K562 (cell line): ENCODE measurements at regions not wholly inside any gene's neighbourhood (a gene's known extent, or its start where the extent isn't known, plus 50 kb on each side); places are given as distances from the start of the nearest gene placed in this dataset.

Experiments used
- ATAC-seq: fragments of 200-7000 bp; cut with Tn5 transposase; 3 replicates; pipeline ENCODE4 v1.9.1; 2020; ENCODE audit warnings: moderate library complexity
- BruUV-seq: library from RNA; stranded (reverse); fragments of 400-500 nt; replicated peaks from 2 replicates; lab custom pipeline; 2021; lab: Mats Ljungman, UMichigan
- CTCF ChIA-PET: fragments of 300-600 bp; formaldehyde crosslinking; extraction: SDS; loops from one replicate; lab custom pipeline; 2021; ENCODE audit warnings: low intra/inter-chr PET ratio; lab: Yijun Ruan, JAX
- POLR2A ChIA-PET: fragments of 300-600, 350-650 bp; sonication (Branson Sonifier 250); formaldehyde crosslinking; extraction: SDS; loops from one replicate; lab custom pipeline; 2021; ENCODE audit warnings: antibody characterized with exemption, inconsistent platforms; lab: Yijun Ruan, JAX
- DNase-seq, 4 experiments: peaks; one replicate each; pipeline versions ENCODE4 v3.0.0 to v3.0.0-alpha.2; 2011 to 2018; ENCODE audit warnings: low spot score in 3 of 4, mixed read lengths in 3 of 4; ENCODE audit errors: extremely low read depth in 1 of 4
- FAIRE-seq: peaks from 2 replicates; lab custom pipeline; 2011; peaks lifted over from hg19 to GRCh38; lab: Jason Lieb, UNC
- H2AFZ ChIP-seq: 2 replicates; pipeline ENCODE4 v1.6.0; 2011; ENCODE audit warnings: low read depth, low read length, control low read depth, inconsistent platforms
- H3K27ac ChIP-seq: fragments of 200-600 bp; 3 replicates; pipeline ENCODE4 v1.8.0; 2011; ENCODE audit warnings: low read depth, mild to moderate bottlenecking, control low read depth, inconsistent platforms, low read length, moderate library complexity, mixed read lengths; ENCODE audit errors: extremely low read depth
- H3K27me3 ChIP-seq, 2 experiments: fragments of 300-600 bp in 1 of 2; 2 replicates in 1 of 2; 3 replicates in 1 of 2; pipeline versions ENCODE4 v1.6.0 to v1.8.0; 2011; ENCODE audit warnings: inconsistent platforms in 2 of 2, low read length in 2 of 2, mild to moderate bottlenecking in 1 of 2, mixed read lengths in 1 of 2, moderate library complexity in 1 of 2; ENCODE audit not compliant: control insufficient read depth in 2 of 2, insufficient read depth in 2 of 2
- H3K36me3 ChIP-seq: fragments of 300-600 bp; 3 replicates; pipeline ENCODE4 v1.8.0; 2011; ENCODE audit warnings: mild to moderate bottlenecking, low read length, inconsistent platforms; ENCODE audit not compliant: control insufficient read depth, insufficient read depth
- H3K4me1 ChIP-seq, 2 experiments: fragments of 200-600 bp in 1 of 2; replicated peaks in 1 of 2; 2 replicates in 1 of 2; 3 replicates in 1 of 2; pipeline versions ENCODE4 v1.5.1 to v1.8.0; 2011; ENCODE audit warnings: inconsistent platforms in 2 of 2, low read length in 2 of 2, mild to moderate bottlenecking in 1 of 2, mixed read lengths in 1 of 2, moderate library complexity in 1 of 2; ENCODE audit not compliant: control insufficient read depth in 2 of 2, insufficient read depth in 2 of 2
- H3K4me2 ChIP-seq: 2 replicates; pipeline ENCODE4 v1.6.1; 2011; ENCODE audit warnings: low read length, control low read depth, inconsistent platforms, mixed read lengths; ENCODE audit not compliant: insufficient read depth
- H3K4me3 ChIP-seq: fragments of 200-600 bp; sonication (generic), shearing (Covaris generic); 2 replicates; pipeline ENCODE4 v1.5.1; 2016; ENCODE audit warnings: control low read depth, inconsistent platforms
- H3K79me2 ChIP-seq: fragments of 200-600 bp; 3 replicates; pipeline ENCODE4 v1.8.0; 2011; ENCODE audit warnings: low read length, inconsistent platforms; ENCODE audit not compliant: control insufficient read depth, insufficient read depth
- H3K9ac ChIP-seq, 2 experiments: 2 replicates each; pipeline versions ENCODE4 v1.6.0 to v1.6.1; 2011; ENCODE audit warnings: low read depth in 2 of 2, low read length in 2 of 2, control low read depth in 1 of 2, inconsistent platforms in 1 of 2, mild to moderate bottlenecking in 1 of 2, mixed read lengths in 1 of 2; ENCODE audit not compliant: insufficient read depth in 1 of 2
- H3K9me1 ChIP-seq: one replicate; pipeline ENCODE4 v1.6.0; 2011; ENCODE audit warnings: inconsistent platforms, mild to moderate bottlenecking, low read length, moderate library complexity; ENCODE audit not compliant: control insufficient read depth, insufficient read depth
- H3K9me3 ChIP-seq: replicated peaks from 2 replicates; pipeline ENCODE4 v1.5.1; 2011; ENCODE audit warnings: low read depth, low read length, inconsistent platforms; ENCODE audit not compliant: control insufficient read depth, insufficient read depth
- H4K20me1 ChIP-seq: replicated peaks from 2 replicates; pipeline ENCODE4 v1.6.1; 2011; ENCODE audit warnings: low read length, inconsistent platforms, mixed read lengths; ENCODE audit not compliant: control insufficient read depth, insufficient read depth
- HNRNPH1 ChIP-seq: fragments of 200-400 bp; formaldehyde crosslinking; optimal IDR thresholded peaks from 2 replicates; pipeline ENCODE3; 2017; ENCODE audit warnings: low read depth, mild to moderate bottlenecking, low read length, moderate library complexity
- KDM5B ChIP-seq: fragments of 200-600 bp; sonication (generic); IDR thresholded peaks from 2 replicates; pipeline ENCODE4 v1.6.1; 2012; ENCODE audit warnings: low read depth, mild to moderate bottlenecking, moderate library complexity, low read length, control low read depth, inconsistent platforms; ENCODE audit not compliant: insufficient replicate concordance
- KLF1 ChIP-seq: fragments of 450-650 bp; IDR thresholded peaks from 2 replicates; pipeline ENCODE4 v1.6.1; 2016; ENCODE audit warnings: missing genetic modification characterization, missing compliant biosample characterization
- POLR2AphosphoS5 ChIP-seq: IDR thresholded peaks from 2 replicates; pipeline ENCODE4 v1.6.1; 2011; ENCODE audit warnings: mild to moderate bottlenecking, low read depth, low read length, moderate library complexity; ENCODE audit not compliant: control insufficient read depth, insufficient read depth
- POLR2G ChIP-seq: fragments of 200-400 bp; formaldehyde crosslinking; IDR thresholded peaks from 2 replicates; pipeline ENCODE4 v1.6.1; 2017; ENCODE audit warnings: low read depth, mild to moderate bottlenecking, antibody characterized with exemption, low read length, moderate library complexity
- ZNF584 ChIP-seq: fragments of 200-800 bp; sonication (Bioruptor generic); IDR thresholded peaks from 2 replicates; pipeline ENCODE4 v1.6.1; 2016; ENCODE audit warnings: low read depth, mild to moderate bottlenecking, missing genetic modification characterization, missing compliant biosample characterization
- WGBS: fragments of 100-300 bp; shearing (Covaris generic); methylation state at CpG from one replicate; pipeline ENCODE4 v1.1.6; 2016; ENCODE audit warnings: low coverage, mixed read lengths; ENCODE audit not compliant: insufficient coverage; ENCODE audit errors: missing lambda C conversion rate; 5-methylcytosine and 5-hydroxymethylcytosine counted together
- in situ Hi-C: fragments of 300-500 bp; cut with MboI; formaldehyde crosslinking; loops from 4 replicates; pipeline ENCODE4 v1.15.0; 2018; ENCODE audit warnings: inconsistent platforms, mixed read lengths
- intact Hi-C: fragments of 100-400 bp; cut with micrococcal nuclease; formaldehyde crosslinking; loops from 2 replicates; pipeline ENCODE4 v1.14.2; 2022
- TF ChIP-seq, protein P1 (sequence below): fragments of 450-650 bp; IDR thresholded peaks from 2 replicates; pipeline ENCODE4 v1.6.1; 2014; ENCODE audit warnings: low read depth, mild to moderate bottlenecking, moderate library complexity, borderline replicate concordance
- TF ChIP-seq, protein P2 (sequence below), 2 experiments: fragments of 450-650 bp in 1 of 2; IDR thresholded peaks; 2 replicates each; pipeline ENCODE4 v1.6.1; 2011 to 2017; ENCODE audit warnings: low read depth in 2 of 2, antibody characterized with exemption in 1 of 2, borderline replicate concordance in 1 of 2, low read length in 1 of 2, mild to moderate bottlenecking in 1 of 2, mixed read lengths in 1 of 2; ENCODE audit not compliant: control insufficient read depth in 1 of 2
- TF ChIP-seq, protein P3 (sequence below), 2 experiments: fragments of 450-650 bp; conservative IDR thresholded peaks; 2 replicates each; pipeline ENCODE4 v1.6.1; 2017; ENCODE audit warnings: mild to moderate bottlenecking in 2 of 2, moderate library complexity in 2 of 2
- TF ChIP-seq, protein P4 (sequence below): fragments of 250-450 bp; sonication (Bioruptor Pico); IDR thresholded peaks from 2 replicates; pipeline ENCODE4 v1.8.0; 2022; ENCODE audit warnings: moderate library complexity, mild to moderate bottlenecking, inconsistent platforms

DNA sequence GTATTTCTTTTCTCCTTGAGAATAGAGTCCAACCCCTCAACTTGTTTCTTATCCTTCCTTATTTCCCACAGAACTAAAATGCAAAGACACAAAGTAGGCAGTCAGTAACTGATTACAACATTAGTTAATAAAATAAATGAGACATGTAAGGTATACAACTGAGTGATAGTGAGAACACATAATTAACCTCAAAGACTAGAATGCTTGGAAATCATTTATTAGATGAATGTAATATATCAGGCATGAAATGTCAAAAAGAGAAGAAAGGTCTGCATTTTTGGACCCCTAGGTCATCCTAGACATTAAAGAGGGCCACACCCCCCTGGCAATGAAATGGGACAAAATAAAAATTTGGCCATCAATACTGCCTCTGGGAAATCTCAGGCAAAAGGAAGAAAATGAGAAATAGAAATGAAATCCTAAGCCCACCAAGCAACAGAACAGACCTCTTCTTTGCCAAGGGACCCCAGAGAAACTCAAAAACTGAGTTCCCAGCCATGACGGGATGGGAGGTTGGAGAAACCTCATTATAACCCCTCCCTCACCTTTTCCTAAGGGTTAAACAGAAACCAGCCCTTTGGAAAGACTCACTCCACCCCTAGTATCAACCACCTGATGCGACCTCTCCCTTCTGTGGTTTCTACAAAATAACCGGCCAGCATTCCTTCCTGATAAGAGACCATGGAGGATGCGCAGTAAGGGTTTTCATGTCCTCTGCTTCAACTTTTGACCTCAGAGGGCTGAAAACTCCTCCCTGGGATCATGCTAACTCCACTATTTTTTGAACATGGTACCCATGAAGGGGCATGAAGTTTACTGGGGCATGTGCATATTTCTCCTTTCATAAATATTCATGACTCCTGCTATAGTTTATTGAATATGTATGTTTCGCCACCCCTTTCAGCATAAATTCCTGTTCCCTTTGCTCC is 90.0 kb upstream of the EXOC1L start:
- Histone ChIP-seq H3K9me3 (peaks cover 15% of the 10 kb centered on the region), H3K79me2 (peaks cover 23% of the 10 kb centered on the region), H3K27me3 (no peaks in the 10 kb centered on the region), H3K9me1 (no peaks in the 10 kb centered on the region), H3K9ac (peak overlapping the region in 1 of 2 experiments; percentile 69; a peak in 2 of 4 replicates), H4K20me1 (no peaks in the 10 kb centered on the region), H3K36me3 (peaks cover 6% of the 10 kb centered on the region; the same call in 2 of the 3 replicates), H2AFZ (peak overlapping the region; percentile 67), H3K4me1 (peaks cover 17 to 48% of the 10 kb centered on the region in 2 experiments), H3K4me2 (peak overlapping the region; percentile 67), H3K27ac (peak overlapping the region; percentile 94), H3K4me3 (peak overlapping the region; percentile 10; the same call in 1 of the 2 replicates)
- peak; percentile 92 for ATAC-seq
- DNase-seq = peak; percentile 68 to 96 (median 77)
- intact Hi-C loops = loop anchor here (1.0 to 5.0 kb wide), 3 partner anchors 57 to 183 kb away; partner anchors contain the start of gene CLOCK
- ChIA-PET POLR2A (interaction anchor here (1.1 kb wide), 2 partner anchors 91 to 95 kb away, joined by 3 to 4 read pairs; no protein-coding TSS in a partner anchor), CTCF (no interaction called here)
- 0% methylated on average over 5 of the region's 5 CpGs for WGBS
- in situ Hi-C loops = loop anchor here (5.0 to 10.0 kb wide), 6 partner anchors 97 to 725 kb away; no protein-coding TSS in a partner anchor
- TSS peak; percentile 97 for BruUV-seq
- FAIRE-seq = peak; percentile 98
- TF ChIP-seq POLR2G (no peak), POLR2AphosphoS5 (peak; percentile 80), HNRNPH1 (no peak), KDM5B (no peak), KLF1 (tag) (peak; percentile 95), ZNF584 (no peak)
- TF ChIP-seq, protein P1, sequence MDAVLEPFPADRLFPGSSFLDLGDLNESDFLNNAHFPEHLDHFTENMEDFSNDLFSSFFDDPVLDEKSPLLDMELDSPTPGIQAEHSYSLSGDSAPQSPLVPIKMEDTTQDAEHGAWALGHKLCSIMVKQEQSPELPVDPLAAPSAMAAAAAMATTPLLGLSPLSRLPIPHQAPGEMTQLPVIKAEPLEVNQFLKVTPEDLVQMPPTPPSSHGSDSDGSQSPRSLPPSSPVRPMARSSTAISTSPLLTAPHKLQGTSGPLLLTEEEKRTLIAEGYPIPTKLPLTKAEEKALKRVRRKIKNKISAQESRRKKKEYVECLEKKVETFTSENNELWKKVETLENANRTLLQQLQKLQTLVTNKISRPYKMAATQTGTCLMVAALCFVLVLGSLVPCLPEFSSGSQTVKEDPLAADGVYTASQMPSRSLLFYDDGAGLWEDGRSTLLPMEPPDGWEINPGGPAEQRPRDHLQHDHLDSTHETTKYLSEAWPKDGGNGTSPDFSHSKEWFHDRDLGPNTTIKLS = peak; percentile 31; the same call in 1 of the 2 replicates
- TF ChIP-seq, protein P2, sequence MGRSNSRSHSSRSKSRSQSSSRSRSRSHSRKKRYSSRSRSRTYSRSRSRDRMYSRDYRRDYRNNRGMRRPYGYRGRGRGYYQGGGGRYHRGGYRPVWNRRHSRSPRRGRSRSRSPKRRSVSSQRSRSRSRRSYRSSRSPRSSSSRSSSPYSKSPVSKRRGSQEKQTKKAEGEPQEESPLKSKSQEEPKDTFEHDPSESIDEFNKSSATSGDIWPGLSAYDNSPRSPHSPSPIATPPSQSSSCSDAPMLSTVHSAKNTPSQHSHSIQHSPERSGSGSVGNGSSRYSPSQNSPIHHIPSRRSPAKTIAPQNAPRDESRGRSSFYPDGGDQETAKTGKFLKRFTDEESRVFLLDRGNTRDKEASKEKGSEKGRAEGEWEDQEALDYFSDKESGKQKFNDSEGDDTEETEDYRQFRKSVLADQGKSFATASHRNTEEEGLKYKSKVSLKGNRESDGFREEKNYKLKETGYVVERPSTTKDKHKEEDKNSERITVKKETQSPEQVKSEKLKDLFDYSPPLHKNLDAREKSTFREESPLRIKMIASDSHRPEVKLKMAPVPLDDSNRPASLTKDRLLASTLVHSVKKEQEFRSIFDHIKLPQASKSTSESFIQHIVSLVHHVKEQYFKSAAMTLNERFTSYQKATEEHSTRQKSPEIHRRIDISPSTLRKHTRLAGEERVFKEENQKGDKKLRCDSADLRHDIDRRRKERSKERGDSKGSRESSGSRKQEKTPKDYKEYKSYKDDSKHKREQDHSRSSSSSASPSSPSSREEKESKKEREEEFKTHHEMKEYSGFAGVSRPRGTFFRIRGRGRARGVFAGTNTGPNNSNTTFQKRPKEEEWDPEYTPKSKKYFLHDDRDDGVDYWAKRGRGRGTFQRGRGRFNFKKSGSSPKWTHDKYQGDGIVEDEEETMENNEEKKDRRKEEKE (IDR thresholded peaks at IDR 0.05; ENCODE audit: borderline replicate concordance in 1 of 2, control insufficient read depth in 1 of 2, low read depth in 2 of 2, low read length in 1 of 2) = 0 out of 4 replicates have a peak, but pooled peaks of 1 of the 2 experiments have one; percentile 51
- TF ChIP-seq, protein P3, sequence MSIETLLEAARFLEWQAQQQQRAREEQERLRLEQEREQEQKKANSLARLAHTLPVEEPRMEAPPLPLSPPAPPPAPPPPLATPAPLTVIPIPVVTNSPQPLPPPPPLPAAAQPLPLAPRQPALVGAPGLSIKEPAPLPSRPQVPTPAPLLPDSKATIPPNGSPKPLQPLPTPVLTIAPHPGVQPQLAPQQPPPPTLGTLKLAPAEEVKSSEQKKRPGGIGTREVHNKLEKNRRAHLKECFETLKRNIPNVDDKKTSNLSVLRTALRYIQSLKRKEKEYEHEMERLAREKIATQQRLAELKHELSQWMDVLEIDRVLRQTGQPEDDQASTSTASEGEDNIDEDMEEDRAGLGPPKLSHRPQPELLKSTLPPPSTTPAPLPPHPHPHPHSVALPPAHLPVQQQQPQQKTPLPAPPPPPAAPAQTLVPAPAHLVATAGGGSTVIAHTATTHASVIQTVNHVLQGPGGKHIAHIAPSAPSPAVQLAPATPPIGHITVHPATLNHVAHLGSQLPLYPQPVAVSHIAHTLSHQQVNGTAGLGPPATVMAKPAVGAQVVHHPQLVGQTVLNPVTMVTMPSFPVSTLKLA (conservative IDR thresholded peaks at IDR 0.05) = no peak; a peak in 2 of 4 replicates
- TF ChIP-seq, protein P4, sequence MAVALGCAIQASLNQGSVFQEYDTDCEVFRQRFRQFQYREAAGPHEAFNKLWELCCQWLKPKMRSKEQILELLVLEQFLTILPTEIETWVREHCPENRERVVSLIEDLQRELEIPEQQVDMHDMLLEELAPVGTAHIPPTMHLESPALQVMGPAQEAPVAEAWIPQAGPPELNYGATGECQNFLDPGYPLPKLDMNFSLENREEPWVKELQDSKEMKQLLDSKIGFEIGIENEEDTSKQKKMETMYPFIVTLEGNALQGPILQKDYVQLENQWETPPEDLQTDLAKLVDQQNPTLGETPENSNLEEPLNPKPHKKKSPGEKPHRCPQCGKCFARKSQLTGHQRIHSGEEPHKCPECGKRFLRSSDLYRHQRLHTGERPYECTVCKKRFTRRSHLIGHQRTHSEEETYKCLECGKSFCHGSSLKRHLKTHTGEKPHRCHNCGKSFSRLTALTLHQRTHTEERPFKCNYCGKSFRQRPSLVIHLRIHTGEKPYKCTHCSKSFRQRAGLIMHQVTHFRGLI = no peak
